ENCODE measurements at regions not wholly inside any gene's neighbourhood (a gene's known extent, or its start where the extent isn't known, plus 50 kb on each side); places are given as distances from the start of the nearest gene placed in this dataset.

- TF ChIP-seq CTCF (IDR thresholded peaks at IDR 0.05): no peak
- no peak for TF ChIP-seq POLR2AphosphoS5 (IDR thresholded peaks at IDR 0.05)
- TF ChIP-seq POLR2A (IDR thresholded peaks at IDR 0.05): no peak
These were observed 408.4 kb downstream of the SPRY2 start for GRCh38 chr13:79932556-79932955.

Measured in breast epithelium (tissue), 3 donors.